SK-N-SH treated with all-trans-retinoic acid at 6 μM for 48 hours (cell line): ENCODE measurements at regions not wholly inside any gene's neighbourhood (a gene's known extent, or its start where the extent isn't known, plus 50 kb on each side); places are given as distances from the start of the nearest gene placed in this dataset.

Experiments used
- ARNTL ChIP-seq: fragments of 450-650 bp; formaldehyde crosslinking; IDR thresholded peaks from 2 replicates; pipeline ENCODE4 v1.5.0; 2020; ENCODE audit warnings: low read depth, mild to moderate bottlenecking, moderate library complexity, borderline replicate concordance
- BACH2 ChIP-seq: fragments of 250-450 bp; sonication (Bioruptor Pico); IDR thresholded peaks from 2 replicates; pipeline ENCODE4 v1.9.0; 2021; ENCODE audit warnings: mild to moderate bottlenecking, borderline replicate concordance
- ESRRG ChIP-seq: fragments of 250-450 bp; sonication (Bioruptor Pico); IDR thresholded peaks from 2 replicates; pipeline ENCODE4 v1.6.1; 2021; ENCODE audit warnings: mild to moderate bottlenecking
- RARB ChIP-seq: fragments of 250-450 bp; sonication (Bioruptor Pico); IDR thresholded peaks from 2 replicates; pipeline ENCODE4 v1.8.0; 2021; ENCODE audit warnings: mild to moderate bottlenecking, moderate library complexity
- TOX ChIP-seq: fragments of 250-450 bp; sonication (Bioruptor Pico); IDR thresholded peaks from 2 replicates; pipeline ENCODE4 v1.8.0; 2021; ENCODE audit warnings: mild to moderate bottlenecking, moderate library complexity, borderline replicate concordance
- ZC3H10 ChIP-seq: fragments of 250-450 bp; sonication (Bioruptor Pico); IDR thresholded peaks from 2 replicates; pipeline ENCODE4 v1.5.1; 2021; ENCODE audit warnings: mild to moderate bottlenecking, moderate library complexity
- ZFP30 ChIP-seq: fragments of 450-650 bp; formaldehyde crosslinking; IDR thresholded peaks from 2 replicates; pipeline ENCODE4 v1.5.0; 2022; ENCODE audit warnings: mild to moderate bottlenecking, moderate library complexity
- TF ChIP-seq, protein P1 (sequence below): fragments of 250-450 bp; sonication (Bioruptor Pico); IDR thresholded peaks from 2 replicates; pipeline ENCODE4 v1.8.0; 2020; ENCODE audit warnings: mild to moderate bottlenecking, moderate library complexity, borderline replicate concordance
- TF ChIP-seq, protein P2 (sequence below): fragments of 250-450 bp; sonication (Bioruptor Pico); IDR thresholded peaks from 2 replicates; pipeline ENCODE4 v1.5.1; 2020; ENCODE audit warnings: low read depth, mild to moderate bottlenecking, moderate library complexity
- TF ChIP-seq, protein P3 (sequence below): fragments of 250-450 bp; sonication (Bioruptor Pico); IDR thresholded peaks from 2 replicates; pipeline ENCODE4 v1.8.0; 2021; ENCODE audit warnings: low read depth, mild to moderate bottlenecking, moderate library complexity, borderline replicate concordance

DNA sequence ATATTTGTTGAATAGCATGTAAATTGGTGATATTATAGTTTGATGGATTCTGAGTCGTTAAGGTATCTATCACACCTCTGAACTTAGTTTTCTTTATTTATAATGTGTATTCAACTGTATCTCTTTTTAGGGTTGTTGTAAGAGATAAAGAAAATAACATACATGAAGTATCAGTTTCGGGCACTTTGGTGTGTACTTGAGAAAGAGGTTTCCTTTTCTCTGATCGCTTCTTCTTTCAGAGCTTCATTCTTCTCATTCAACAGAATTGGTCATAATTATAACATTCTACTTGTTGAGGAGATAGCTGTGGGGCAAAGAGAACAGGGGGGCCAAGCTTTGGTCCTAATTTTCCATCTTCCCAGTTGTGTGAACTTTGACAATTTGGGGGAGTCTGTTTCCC lies 508.0 kb downstream of the PLPP3 start:
- TF ChIP-seq ESRRG = no peak
- TF ChIP-seq ARNTL (CRISPR knock-in tag) = no peak
- TF ChIP-seq ZC3H10 (CRISPR knock-in tag) = no peak
- TF ChIP-seq RARB (CRISPR knock-in tag) = no peak
- TF ChIP-seq TOX (CRISPR knock-in tag) = no peak
- TF ChIP-seq, protein P1, sequence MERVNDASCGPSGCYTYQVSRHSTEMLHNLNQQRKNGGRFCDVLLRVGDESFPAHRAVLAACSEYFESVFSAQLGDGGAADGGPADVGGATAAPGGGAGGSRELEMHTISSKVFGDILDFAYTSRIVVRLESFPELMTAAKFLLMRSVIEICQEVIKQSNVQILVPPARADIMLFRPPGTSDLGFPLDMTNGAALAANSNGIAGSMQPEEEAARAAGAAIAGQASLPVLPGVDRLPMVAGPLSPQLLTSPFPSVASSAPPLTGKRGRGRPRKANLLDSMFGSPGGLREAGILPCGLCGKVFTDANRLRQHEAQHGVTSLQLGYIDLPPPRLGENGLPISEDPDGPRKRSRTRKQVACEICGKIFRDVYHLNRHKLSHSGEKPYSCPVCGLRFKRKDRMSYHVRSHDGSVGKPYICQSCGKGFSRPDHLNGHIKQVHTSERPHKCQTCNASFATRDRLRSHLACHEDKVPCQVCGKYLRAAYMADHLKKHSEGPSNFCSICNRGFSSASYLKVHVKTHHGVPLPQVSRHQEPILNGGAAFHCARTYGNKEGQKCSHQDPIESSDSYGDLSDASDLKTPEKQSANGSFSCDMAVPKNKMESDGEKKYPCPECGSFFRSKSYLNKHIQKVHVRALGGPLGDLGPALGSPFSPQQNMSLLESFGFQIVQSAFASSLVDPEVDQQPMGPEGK (CRISPR knock-in tag) = no peak
- TF ChIP-seq, protein P2, sequence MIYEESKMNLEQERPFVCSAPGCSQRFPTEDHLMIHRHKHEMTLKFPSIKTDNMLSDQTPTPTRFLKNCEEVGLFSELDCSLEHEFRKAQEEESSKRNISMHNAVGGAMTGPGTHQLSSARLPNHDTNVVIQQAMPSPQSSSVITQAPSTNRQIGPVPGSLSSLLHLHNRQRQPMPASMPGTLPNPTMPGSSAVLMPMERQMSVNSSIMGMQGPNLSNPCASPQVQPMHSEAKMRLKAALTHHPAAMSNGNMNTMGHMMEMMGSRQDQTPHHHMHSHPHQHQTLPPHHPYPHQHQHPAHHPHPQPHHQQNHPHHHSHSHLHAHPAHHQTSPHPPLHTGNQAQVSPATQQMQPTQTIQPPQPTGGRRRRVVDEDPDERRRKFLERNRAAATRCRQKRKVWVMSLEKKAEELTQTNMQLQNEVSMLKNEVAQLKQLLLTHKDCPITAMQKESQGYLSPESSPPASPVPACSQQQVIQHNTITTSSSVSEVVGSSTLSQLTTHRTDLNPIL (CRISPR knock-in tag) = no peak
- no peak for TF ChIP-seq BACH2
- TF ChIP-seq ZFP30 = no peak
- TF ChIP-seq, protein P3, sequence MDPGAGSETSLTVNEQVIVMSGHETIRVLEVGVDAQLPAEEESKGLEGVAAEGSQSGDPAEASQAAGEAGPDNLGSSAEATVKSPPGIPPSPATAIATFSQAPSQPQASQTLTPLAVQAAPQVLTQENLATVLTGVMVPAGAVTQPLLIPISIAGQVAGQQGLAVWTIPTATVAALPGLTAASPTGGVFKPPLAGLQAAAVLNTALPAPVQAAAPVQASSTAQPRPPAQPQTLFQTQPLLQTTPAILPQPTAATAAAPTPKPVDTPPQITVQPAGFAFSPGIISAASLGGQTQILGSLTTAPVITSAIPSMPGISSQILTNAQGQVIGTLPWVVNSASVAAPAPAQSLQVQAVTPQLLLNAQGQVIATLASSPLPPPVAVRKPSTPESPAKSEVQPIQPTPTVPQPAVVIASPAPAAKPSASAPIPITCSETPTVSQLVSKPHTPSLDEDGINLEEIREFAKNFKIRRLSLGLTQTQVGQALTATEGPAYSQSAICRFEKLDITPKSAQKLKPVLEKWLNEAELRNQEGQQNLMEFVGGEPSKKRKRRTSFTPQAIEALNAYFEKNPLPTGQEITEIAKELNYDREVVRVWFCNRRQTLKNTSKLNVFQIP (CRISPR knock-in tag) = no peak
